Activated CD4-positive, alpha-beta T cell treated with anti-CD3 and anti-CD28 coated beads, Interleukin-2, amount 10 ng/mL, durations not matched to agents 7 days and 5 days (primary cell): ENCODE measurements at regions not wholly inside any gene's neighbourhood (a gene's known extent, or its start where the extent isn't known, plus 50 kb on each side); places are given as distances from the start of the nearest gene placed in this dataset.

Source experiments
- CTCF ChIA-PET: fragments of 350-600 bp; sonication (Branson Sonifier 250); formaldehyde crosslinking; loops from one replicate; lab custom pipeline; 2021; ENCODE audit warnings: antibody characterized with exemption; lab: Charles Lee
- POLR2A ChIA-PET: fragments of 350-600 bp; sonication (Branson Sonifier 250); formaldehyde crosslinking; loops from one replicate; lab custom pipeline; 2021; ENCODE audit warnings: antibody characterized with exemption; lab: Charles Lee
- DNase-seq: peaks from one replicate; pipeline ENCODE4 v3.0.0-alpha.2; 2020
- H3K27ac Mint-ChIP-seq: one replicate; pipeline ENCODE4 v1.8.0; 2021; ENCODE audit warnings: mild to moderate bottlenecking, moderate library complexity, mixed read lengths
- H3K27me3 Mint-ChIP-seq: one replicate; pipeline ENCODE4 v1.8.0; 2021; ENCODE audit warnings: mixed read lengths
- H3K36me3 Mint-ChIP-seq: one replicate; pipeline ENCODE4 v1.8.0; 2021; ENCODE audit warnings: low read depth, mixed read lengths
- H3K4me1 Mint-ChIP-seq: one replicate; pipeline ENCODE4 v1.8.0; 2021; ENCODE audit warnings: mixed read lengths
- H3K4me3 Mint-ChIP-seq: one replicate; pipeline ENCODE4 v1.8.0; 2021; ENCODE audit warnings: mild to moderate bottlenecking, moderate library complexity, mixed read lengths
- H3K9me3 Mint-ChIP-seq: one replicate; pipeline ENCODE4 v1.8.0; 2021; ENCODE audit warnings: mixed read lengths

- no peak for DNase-seq
- no peak overlapping the region for H3K27ac Mint-ChIP-seq
- H3K27me3 Mint-ChIP-seq = no peaks in the 10 kb centered on the region
- CTCF ChIA-PET = no interaction called here
- POLR2A ChIA-PET = no interaction called here
- H3K4me3 Mint-ChIP-seq = no peak overlapping the region
- peaks cover 7% of the 10 kb centered on the region for H3K9me3 Mint-ChIP-seq
- H3K4me1 Mint-ChIP-seq = no peaks in the 10 kb centered on the region
- no peaks in the 10 kb centered on the region for H3K36me3 Mint-ChIP-seq
These were observed 1389.5 kb downstream of the PLA2G4A start for GRCh38 chr1:188218289-188218688.

GRCh38 chr1:188220051-188220450 is 1391.3 kb downstream of the PLA2G4A start:
- DNase-seq = no peak
- no peaks in the 10 kb centered on the region for H3K36me3 Mint-ChIP-seq
- no peaks in the 10 kb centered on the region for H3K27me3 Mint-ChIP-seq
- no peaks in the 10 kb centered on the region for H3K4me1 Mint-ChIP-seq
- no peak overlapping the region for H3K27ac Mint-ChIP-seq
- ChIA-PET POLR2A (no interaction called here), CTCF (no interaction called here)
- no peak overlapping the region for H3K4me3 Mint-ChIP-seq
- peaks cover 7% of the 10 kb centered on the region for H3K9me3 Mint-ChIP-seq

- DNase-seq = no peak
- Mint-ChIP-seq H3K4me3 (no peak overlapping the region), H3K27me3 (no peaks in the 10 kb centered on the region), H3K36me3 (no peaks in the 10 kb centered on the region), H3K4me1 (no peaks in the 10 kb centered on the region), H3K27ac (no peak overlapping the region), H3K9me3 (peaks cover 7% of the 10 kb centered on the region)
- POLR2A ChIA-PET = no interaction called here
- CTCF ChIA-PET = no interaction called here
These were observed 1395.5 kb downstream of the PLA2G4A start for GRCh38 chr1:188224263-188224662.

DNA sequence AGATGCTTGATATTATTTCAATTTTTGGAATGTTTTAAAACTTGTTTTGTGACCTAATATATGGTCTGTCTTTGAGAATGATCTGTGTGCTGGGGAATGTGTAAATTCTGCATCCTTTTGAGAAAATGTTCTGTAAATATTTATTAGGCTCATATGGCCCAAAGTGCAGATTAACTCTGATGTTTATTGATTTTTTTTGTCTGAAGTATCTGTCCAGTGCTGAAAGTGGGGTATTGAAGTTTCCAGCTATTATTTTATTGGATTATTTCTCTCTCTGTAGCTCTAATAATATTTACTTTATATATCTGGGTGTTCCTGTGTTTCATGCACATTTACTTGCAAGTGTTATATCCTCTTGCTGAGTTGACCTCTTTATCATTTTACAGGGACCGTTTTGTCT is 1397.2 kb downstream of the PLA2G4A start:
- CTCF ChIA-PET = no interaction called here
- Mint-ChIP-seq H3K27me3 (no peaks in the 10 kb centered on the region), H3K9me3 (peaks cover 7% of the 10 kb centered on the region), H3K27ac (no peak overlapping the region), H3K4me1 (no peaks in the 10 kb centered on the region), H3K4me3 (no peak overlapping the region), H3K36me3 (no peaks in the 10 kb centered on the region)
- DNase-seq = no peak
- POLR2A ChIA-PET = no interaction called here

DNA sequence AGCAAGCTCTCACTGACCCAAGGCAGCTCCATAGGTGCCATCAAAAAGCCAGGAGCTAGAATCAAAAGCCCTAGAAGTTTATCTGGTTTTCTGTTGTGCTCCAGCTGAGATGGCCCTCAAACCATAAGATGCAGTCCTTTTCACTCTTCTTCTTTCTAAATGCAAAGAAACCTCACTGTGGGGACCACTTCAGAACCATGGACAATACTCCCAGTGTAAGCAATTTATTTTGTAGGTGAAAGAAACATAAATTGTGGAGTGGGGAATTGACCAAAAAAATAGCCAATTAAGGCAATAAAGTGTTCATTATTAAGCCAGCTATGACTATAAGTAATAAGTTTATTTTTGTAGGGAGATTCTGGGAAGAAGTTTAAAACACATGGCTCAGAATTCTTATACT is 1399.9 kb downstream of the PLA2G4A start:
- Mint-ChIP-seq H3K9me3 (peaks cover 6% of the 10 kb centered on the region), H3K36me3 (no peaks in the 10 kb centered on the region), H3K4me1 (no peaks in the 10 kb centered on the region), H3K27me3 (no peaks in the 10 kb centered on the region), H3K27ac (no peak overlapping the region), H3K4me3 (no peak overlapping the region)
- POLR2A ChIA-PET = no interaction called here
- CTCF ChIA-PET = no interaction called here
- DNase-seq = no peak

DNA sequence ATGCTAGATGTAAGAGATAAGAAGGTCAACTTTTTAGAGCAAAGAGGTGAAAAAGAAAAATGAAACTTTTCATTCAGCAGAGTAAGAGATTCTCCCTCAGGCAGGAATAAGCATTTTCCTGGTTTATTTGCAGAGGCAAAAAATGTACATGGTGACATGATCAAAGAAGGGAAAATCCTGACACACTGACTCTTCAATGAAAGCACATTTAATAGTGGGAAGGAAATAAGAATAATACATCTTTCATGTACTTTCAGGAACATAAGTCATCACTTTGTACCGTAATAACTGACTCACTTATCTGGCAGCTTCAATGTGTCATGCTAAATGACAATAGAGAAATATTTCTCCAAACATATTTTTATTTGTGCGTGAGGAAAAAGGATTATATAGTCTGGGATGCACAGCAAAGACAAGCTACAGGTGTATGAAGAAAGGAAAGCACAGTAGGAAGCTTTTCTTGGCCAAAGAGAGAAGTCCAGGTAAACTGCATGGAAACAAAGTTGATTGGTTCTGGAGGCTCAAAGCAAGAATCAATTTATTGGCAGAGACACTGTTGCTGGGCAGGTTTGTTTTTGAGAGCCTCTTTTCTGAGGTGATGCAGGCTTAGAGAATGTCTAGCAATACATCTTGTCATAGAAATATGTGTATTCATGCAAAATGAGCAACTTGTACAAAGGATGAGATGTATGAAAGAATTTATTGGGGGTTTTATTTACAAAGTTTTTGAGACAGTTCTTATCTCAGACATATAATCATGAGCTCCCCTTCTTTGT is 1409.0 kb downstream of the PLA2G4A start:
- no peak for DNase-seq
- H3K9me3 Mint-ChIP-seq = no peaks in the 10 kb centered on the region
- ChIA-PET CTCF (no interaction called here), POLR2A (no interaction called here)
- no peaks in the 10 kb centered on the region for H3K27me3 Mint-ChIP-seq
- H3K36me3 Mint-ChIP-seq = no peaks in the 10 kb centered on the region
- H3K4me1 Mint-ChIP-seq = no peaks in the 10 kb centered on the region
- H3K27ac Mint-ChIP-seq = no peak overlapping the region
- H3K4me3 Mint-ChIP-seq = no peak overlapping the region

GRCh38 chr1:188240772-188241406 is 1412.1 kb downstream of the PLA2G4A start:
- H3K4me1 Mint-ChIP-seq = no peaks in the 10 kb centered on the region
- H3K4me3 Mint-ChIP-seq = no peak overlapping the region
- H3K36me3 Mint-ChIP-seq = no peaks in the 10 kb centered on the region
- DNase-seq = no peak
- H3K27me3 Mint-ChIP-seq = no peaks in the 10 kb centered on the region
- H3K9me3 Mint-ChIP-seq = no peaks in the 10 kb centered on the region
- H3K27ac Mint-ChIP-seq = no peak overlapping the region
- CTCF ChIA-PET = no interaction called here
- POLR2A ChIA-PET = no interaction called here

DNA sequence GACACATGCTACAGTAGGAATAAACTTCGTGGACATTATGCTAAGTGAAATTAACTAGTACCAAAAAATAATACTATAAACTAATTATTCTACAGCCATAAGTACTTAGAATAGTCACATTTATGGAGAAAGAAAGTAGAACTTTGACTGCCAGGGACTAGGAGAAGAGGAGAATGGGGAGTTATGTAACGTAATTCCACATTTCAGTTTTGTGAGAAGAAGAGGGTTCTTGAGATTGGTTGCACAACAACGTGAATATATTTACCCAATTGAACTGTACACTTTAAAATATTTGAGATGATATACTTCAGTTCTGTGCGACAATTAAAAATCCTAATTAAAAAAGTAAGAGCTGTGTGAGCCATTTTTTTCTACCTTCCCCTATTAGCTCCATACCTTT is 1412.9 kb downstream of the PLA2G4A start:
- H3K36me3 Mint-ChIP-seq = no peaks in the 10 kb centered on the region
- no peak overlapping the region for H3K4me3 Mint-ChIP-seq
- H3K27me3 Mint-ChIP-seq = no peaks in the 10 kb centered on the region
- H3K27ac Mint-ChIP-seq = no peak overlapping the region
- POLR2A ChIA-PET = no interaction called here
- no peaks in the 10 kb centered on the region for H3K9me3 Mint-ChIP-seq
- no peaks in the 10 kb centered on the region for H3K4me1 Mint-ChIP-seq
- no peak for DNase-seq
- CTCF ChIA-PET = no interaction called here

GRCh38 chr1:188243456-188243855 is 1414.7 kb downstream of the PLA2G4A start:
- Mint-ChIP-seq H3K36me3 (no peaks in the 10 kb centered on the region), H3K4me3 (no peak overlapping the region), H3K27me3 (no peaks in the 10 kb centered on the region), H3K27ac (no peak overlapping the region), H3K9me3 (no peaks in the 10 kb centered on the region), H3K4me1 (no peaks in the 10 kb centered on the region)
- POLR2A ChIA-PET = no interaction called here
- no peak for DNase-seq
- CTCF ChIA-PET = no interaction called here

DNA sequence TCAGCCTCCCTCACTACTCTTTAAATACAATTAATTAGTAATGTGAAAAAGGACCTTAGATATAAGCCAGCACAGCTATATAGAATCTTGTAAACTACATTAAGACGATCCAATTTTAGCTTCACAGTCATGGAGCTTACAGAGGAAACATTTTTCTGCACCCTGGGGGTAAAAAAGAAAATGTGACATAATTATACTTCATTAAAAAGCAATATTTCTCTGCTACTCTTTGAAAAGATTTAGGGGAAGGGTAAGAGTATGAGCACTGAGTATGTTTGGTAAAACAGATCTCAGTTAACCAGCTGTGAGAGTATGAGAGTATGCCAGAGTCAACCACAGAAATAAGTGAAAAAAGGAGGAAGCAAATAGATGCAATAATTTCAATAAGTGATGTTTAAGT is 1415.9 kb downstream of the PLA2G4A start:
- ChIA-PET CTCF (no interaction called here), POLR2A (no interaction called here)
- Mint-ChIP-seq H3K9me3 (no peaks in the 10 kb centered on the region), H3K27ac (no peak overlapping the region), H3K36me3 (no peaks in the 10 kb centered on the region), H3K27me3 (no peaks in the 10 kb centered on the region), H3K4me3 (no peak overlapping the region), H3K4me1 (no peaks in the 10 kb centered on the region)
- DNase-seq = no peak

- Mint-ChIP-seq H3K27me3 (no peaks in the 10 kb centered on the region), H3K36me3 (no peaks in the 10 kb centered on the region), H3K4me3 (no peak overlapping the region), H3K27ac (no peak overlapping the region), H3K9me3 (no peaks in the 10 kb centered on the region), H3K4me1 (no peaks in the 10 kb centered on the region)
- no peak for DNase-seq
- ChIA-PET POLR2A (no interaction called here), CTCF (no interaction called here)
These were observed 1418.5 kb downstream of the PLA2G4A start for GRCh38 chr1:188247255-188247654.

DNA sequence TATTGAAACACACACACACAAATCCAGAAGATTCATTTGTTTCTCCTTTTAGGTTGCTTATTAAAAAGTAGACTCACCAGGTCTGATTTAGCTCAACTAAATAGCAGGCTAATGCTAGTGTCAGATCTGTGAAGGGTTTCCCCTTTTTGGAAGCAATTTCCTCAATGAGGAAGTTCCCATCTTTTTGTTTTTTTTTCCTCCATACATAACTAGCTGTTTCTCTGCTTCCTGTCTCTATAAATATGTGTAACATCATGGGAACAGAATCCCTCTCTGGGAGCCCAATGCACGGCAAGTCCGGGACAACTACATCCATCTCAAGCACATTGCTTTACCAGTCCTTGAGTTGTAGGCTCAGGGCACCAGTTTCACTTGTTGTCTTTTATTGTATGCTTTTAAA is 1421.1 kb downstream of the PLA2G4A start:
- Mint-ChIP-seq H3K36me3 (no peaks in the 10 kb centered on the region), H3K27ac (no peak overlapping the region), H3K4me1 (no peaks in the 10 kb centered on the region), H3K4me3 (no peak overlapping the region), H3K27me3 (no peaks in the 10 kb centered on the region), H3K9me3 (no peaks in the 10 kb centered on the region)
- POLR2A ChIA-PET = no interaction called here
- CTCF ChIA-PET = no interaction called here
- DNase-seq = no peak

DNA sequence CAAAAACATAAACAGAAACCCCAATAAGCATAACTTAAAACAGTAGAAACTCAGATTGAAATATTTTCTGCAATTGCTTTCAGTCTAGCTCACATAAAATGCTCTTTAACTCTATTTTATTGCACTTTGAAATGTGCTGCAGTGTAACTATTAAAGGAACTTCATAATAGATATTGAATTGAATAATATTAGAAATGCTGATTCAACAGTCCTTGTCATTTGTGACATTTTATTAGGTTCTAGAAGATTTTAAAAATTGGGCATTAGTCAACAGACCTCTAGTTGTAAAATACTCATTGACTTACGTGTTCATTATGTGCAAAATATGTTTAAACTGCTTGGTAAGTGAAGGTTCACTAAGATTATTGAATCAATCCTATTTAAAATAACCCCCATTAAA is 1422.3 kb downstream of the PLA2G4A start:
- POLR2A ChIA-PET = no interaction called here
- no peaks in the 10 kb centered on the region for H3K9me3 Mint-ChIP-seq
- H3K4me3 Mint-ChIP-seq = no peak overlapping the region
- no peaks in the 10 kb centered on the region for H3K4me1 Mint-ChIP-seq
- no peak for DNase-seq
- H3K27ac Mint-ChIP-seq = no peak overlapping the region
- H3K27me3 Mint-ChIP-seq = no peaks in the 10 kb centered on the region
- no peaks in the 10 kb centered on the region for H3K36me3 Mint-ChIP-seq
- CTCF ChIA-PET = no interaction called here

- Mint-ChIP-seq H3K4me3 (no peak overlapping the region), H3K27me3 (no peaks in the 10 kb centered on the region), H3K27ac (no peak overlapping the region), H3K36me3 (no peaks in the 10 kb centered on the region), H3K4me1 (no peaks in the 10 kb centered on the region), H3K9me3 (peaks cover 23% of the 10 kb centered on the region)
- ChIA-PET POLR2A (no interaction called here), CTCF (no interaction called here)
- DNase-seq = no peak
These were observed 1433.1 kb downstream of the PLA2G4A start for GRCh38 chr1:188261849-188262248.
